CD4-positive, alpha-beta T cell (primary cell): ENCODE measurements at regions not wholly inside any gene's neighbourhood (a gene's known extent, or its start where the extent isn't known, plus 50 kb on each side); places are given as distances from the start of the nearest gene placed in this dataset.

Experiments used
- ATAC-seq: fragments of 200-7000 bp; cut with Tn5 transposase; one replicate; pipeline ENCODE4 v1.10.0; 2022; ENCODE audit warnings: mild to moderate bottlenecking; ENCODE audit not compliant: poor library complexity
- CTCF ChIA-PET: fragments of 350-600 bp; sonication (Branson Sonifier 250); formaldehyde crosslinking; loops from one replicate; lab custom pipeline; 2021; ENCODE audit warnings: antibody characterized with exemption, inconsistent platforms; lab: Charles Lee
- POLR2A ChIA-PET: fragments of 350-600 bp; sonication (Branson Sonifier 250); formaldehyde crosslinking; loops from one replicate; lab custom pipeline; 2021; ENCODE audit warnings: antibody characterized with exemption, inconsistent platforms; lab: Charles Lee
- DNase-seq, 14 experiments: peaks; one replicate each; pipeline ENCODE4 v3.0.0-alpha.2; 2013 to 2020; ENCODE audit warnings: mixed read lengths in 2 of 14
- H3K27ac ChIP-seq, 2 donors: one replicate each; pipeline versions ENCODE4 v1.5.1 to v1.7.0; 2013; ENCODE audit warnings: low read length in 2 of 2, low read depth in 1 of 2, mild to moderate bottlenecking in 1 of 2
- H3K27me3 ChIP-seq, 2 experiments: 1 replicate in 1 of 2; 2 replicates in 1 of 2; pipeline versions ENCODE4 v1.6.1 to v1.7.0; 2013; ENCODE audit warnings: low read length in 2 of 2, control low read depth in 1 of 2, mild to moderate bottlenecking in 1 of 2, moderate library complexity in 1 of 2; ENCODE audit not compliant: insufficient read depth in 2 of 2, control insufficient read depth in 1 of 2
- H3K36me3 ChIP-seq: one replicate; pipeline ENCODE4 v1.6.1; 2013; ENCODE audit warnings: low read length, control low read depth; ENCODE audit not compliant: insufficient read depth
- H3K4me1 ChIP-seq: one replicate; pipeline ENCODE4 v1.6.1; 2013; ENCODE audit warnings: low read length, control low read depth; ENCODE audit not compliant: insufficient read depth
- H3K4me3 ChIP-seq: one replicate; pipeline ENCODE4 v1.5.1; 2013; ENCODE audit warnings: mild to moderate bottlenecking, low read length, moderate library complexity
- H3K9me3 ChIP-seq, 2 experiments: 1 replicate in 1 of 2; 2 replicates in 1 of 2; pipeline versions ENCODE4 v1.6.1 to v1.7.0; 2013; ENCODE audit warnings: low read length in 2 of 2, mild to moderate bottlenecking in 2 of 2, control low read depth in 1 of 2, moderate library complexity in 1 of 2; ENCODE audit not compliant: control insufficient read depth in 1 of 2, insufficient read depth in 1 of 2
- H3K27ac Mint-ChIP-seq: one replicate; pipeline ENCODE4 v1.8.0; 2020; ENCODE audit warnings: mixed read lengths
- H3K27me3 Mint-ChIP-seq: one replicate; pipeline ENCODE4 v1.8.0; 2021; ENCODE audit warnings: mixed read lengths
- H3K36me3 Mint-ChIP-seq: one replicate; pipeline ENCODE4 v1.8.0; 2021; ENCODE audit warnings: low read depth, mixed read lengths
- H3K4me1 Mint-ChIP-seq: one replicate; pipeline ENCODE4 v1.8.0; 2021; ENCODE audit warnings: low read depth, mixed read lengths
- H3K4me3 Mint-ChIP-seq: one replicate; pipeline ENCODE4 v1.8.0; 2020; ENCODE audit warnings: mild to moderate bottlenecking, mixed read lengths
- H3K9me3 Mint-ChIP-seq: one replicate; pipeline ENCODE4 v1.8.0; 2020; ENCODE audit warnings: mixed read lengths
- intact Hi-C, 2 experiments: fragments of 100-400 bp; cut with DNase I in 1 of 2; cut with micrococcal nuclease in 1 of 2; formaldehyde crosslinking; loops; one replicate each; pipeline versions ENCODE4 v1.15.1 to v1.9.0; 2023 to 2025; cut with DNase I, micrococcal nuclease
- TF ChIP-seq, protein P1 (sequence below): fragments of 200-600 bp; IDR thresholded peaks from one replicate; pipeline ENCODE4 v1.8.0; 2022; ENCODE audit warnings: antibody characterized with exemption, mild to moderate bottlenecking

DNA sequence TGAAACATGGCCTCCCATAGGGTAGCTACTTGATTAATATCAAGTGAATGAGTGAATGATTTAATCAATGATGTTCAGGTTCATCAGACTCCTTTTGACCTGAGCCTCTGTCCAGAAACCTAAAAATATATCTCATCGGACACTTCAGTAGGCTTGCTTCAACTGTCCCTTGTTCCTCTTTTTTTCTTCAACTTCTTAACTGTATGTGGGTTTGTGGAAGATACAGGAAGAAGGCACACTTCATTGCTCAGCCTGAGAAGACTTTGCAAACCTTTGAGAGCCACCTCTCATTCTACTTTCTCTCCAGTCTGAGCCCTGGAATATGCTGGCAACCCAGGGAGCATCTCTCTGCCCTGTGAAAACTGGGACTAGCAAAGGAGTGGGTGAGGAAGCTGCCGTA, 557.0 kb downstream of the FGF9 start:
- TF ChIP-seq, protein P1, sequence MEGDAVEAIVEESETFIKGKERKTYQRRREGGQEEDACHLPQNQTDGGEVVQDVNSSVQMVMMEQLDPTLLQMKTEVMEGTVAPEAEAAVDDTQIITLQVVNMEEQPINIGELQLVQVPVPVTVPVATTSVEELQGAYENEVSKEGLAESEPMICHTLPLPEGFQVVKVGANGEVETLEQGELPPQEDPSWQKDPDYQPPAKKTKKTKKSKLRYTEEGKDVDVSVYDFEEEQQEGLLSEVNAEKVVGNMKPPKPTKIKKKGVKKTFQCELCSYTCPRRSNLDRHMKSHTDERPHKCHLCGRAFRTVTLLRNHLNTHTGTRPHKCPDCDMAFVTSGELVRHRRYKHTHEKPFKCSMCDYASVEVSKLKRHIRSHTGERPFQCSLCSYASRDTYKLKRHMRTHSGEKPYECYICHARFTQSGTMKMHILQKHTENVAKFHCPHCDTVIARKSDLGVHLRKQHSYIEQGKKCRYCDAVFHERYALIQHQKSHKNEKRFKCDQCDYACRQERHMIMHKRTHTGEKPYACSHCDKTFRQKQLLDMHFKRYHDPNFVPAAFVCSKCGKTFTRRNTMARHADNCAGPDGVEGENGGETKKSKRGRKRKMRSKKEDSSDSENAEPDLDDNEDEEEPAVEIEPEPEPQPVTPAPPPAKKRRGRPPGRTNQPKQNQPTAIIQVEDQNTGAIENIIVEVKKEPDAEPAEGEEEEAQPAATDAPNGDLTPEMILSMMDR, result no peak
- H3K27ac ChIP-seq, result no peak overlapping the region
- no peaks in the 10 kb centered on the region for H3K27me3 Mint-ChIP-seq
- ATAC-seq, result no peak
- no peak overlapping the region for H3K4me3 ChIP-seq
- POLR2A ChIA-PET, result no interaction called here
- intact Hi-C loops, result no loop called here
- H3K4me1 ChIP-seq, result no peaks in the 10 kb centered on the region
- H3K27me3 ChIP-seq, result no peaks in the 10 kb centered on the region
- no peaks in the 10 kb centered on the region for H3K36me3 ChIP-seq
- no peak overlapping the region for H3K27ac Mint-ChIP-seq
- H3K4me3 Mint-ChIP-seq, result no peak overlapping the region
- H3K9me3 Mint-ChIP-seq, result peaks cover 2% of the 10 kb centered on the region
- no peak for DNase-seq
- H3K9me3 ChIP-seq, result no peaks in the 10 kb centered on the region
- peaks cover 7% of the 10 kb centered on the region for H3K4me1 Mint-ChIP-seq
- H3K36me3 Mint-ChIP-seq, result no peaks in the 10 kb centered on the region
- CTCF ChIA-PET, result no interaction called here

DNA sequence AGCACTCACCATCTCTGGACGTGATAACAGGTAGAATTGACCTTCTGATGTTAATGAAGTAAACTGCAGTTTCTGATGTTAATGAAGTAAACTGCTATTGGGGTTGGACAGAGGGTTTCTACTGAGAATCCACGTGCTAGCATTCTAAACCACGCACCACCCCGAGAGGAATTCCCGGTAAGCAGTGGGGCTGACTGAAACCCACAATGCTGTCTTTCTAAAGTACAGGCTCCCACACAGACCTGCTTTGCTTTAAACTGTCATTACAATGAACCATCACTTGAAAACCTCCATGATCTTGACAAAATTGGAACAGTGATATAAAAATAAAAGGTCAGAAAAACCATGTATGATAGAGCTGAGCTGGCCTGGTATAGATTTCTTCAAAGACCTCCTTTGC, 559.0 kb downstream of the FGF9 start:
- intact Hi-C loops, result no loop called here
- H3K27ac Mint-ChIP-seq, result no peak overlapping the region
- CTCF ChIA-PET, result no interaction called here

DNA sequence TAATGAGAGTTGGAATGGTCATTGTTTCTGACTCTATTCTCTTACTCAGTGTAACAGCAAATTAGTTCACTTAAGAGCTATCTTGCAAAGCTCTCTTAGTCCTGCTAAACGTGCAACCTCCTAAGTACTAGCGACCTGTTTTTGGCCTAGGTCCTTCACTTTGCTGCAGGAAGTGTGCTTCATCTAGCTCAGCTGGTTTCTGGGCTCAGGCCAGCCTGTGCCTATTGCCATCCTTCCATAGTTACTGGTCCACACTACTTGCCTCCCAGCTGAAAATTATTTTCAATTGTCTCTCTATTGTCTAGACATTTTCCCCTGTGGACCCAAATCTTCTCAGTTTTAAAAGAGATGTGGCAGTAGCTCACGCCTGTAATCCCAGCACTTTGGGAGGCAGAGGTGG, 561.3 kb downstream of the FGF9 start:
- Mint-ChIP-seq H3K9me3 (peaks cover 2% of the 10 kb centered on the region), H3K27ac (no peak overlapping the region), H3K4me3 (no peak overlapping the region), H3K36me3 (no peaks in the 10 kb centered on the region), H3K27me3 (no peaks in the 10 kb centered on the region), H3K4me1 (peaks cover 18% of the 10 kb centered on the region)
- Histone ChIP-seq H3K27me3 (no peaks in the 10 kb centered on the region), H3K9me3 (no peaks in the 10 kb centered on the region), H3K27ac (no peak overlapping the region), H3K36me3 (no peaks in the 10 kb centered on the region), H3K4me3 (no peak overlapping the region), H3K4me1 (peaks cover 7% of the 10 kb centered on the region)
- ChIA-PET CTCF (no interaction called here), POLR2A (interaction anchor here (0.5 kb wide), 1 partner anchor 240 kb away, joined by 3 read pairs; no protein-coding TSS in a partner anchor)
- intact Hi-C loops, result no loop called here
- DNase-seq, result no peak
- no peak for ATAC-seq
- TF ChIP-seq, protein P1, result no peak

More for the DNA sequence above, 559.0 kb downstream of the FGF9 start:
- Histone ChIP-seq H3K9me3 (no peaks in the 10 kb centered on the region), H3K27ac (no peak overlapping the region), H3K4me1 (no peaks in the 10 kb centered on the region), H3K4me3 (no peak overlapping the region), H3K36me3 (no peaks in the 10 kb centered on the region), H3K27me3 (no peaks in the 10 kb centered on the region)
- DNase-seq (no peak), ATAC-seq (no peak)
- Mint-ChIP-seq H3K4me1 (peaks cover 10% of the 10 kb centered on the region), H3K27me3 (no peaks in the 10 kb centered on the region), H3K36me3 (no peaks in the 10 kb centered on the region), H3K4me3 (no peak overlapping the region), H3K9me3 (peaks cover 2% of the 10 kb centered on the region)
- POLR2A ChIA-PET, result no interaction called here
- TF ChIP-seq, protein P1, result no peak
